Urinary bladder (tissue), 3 donors: ENCODE measurements at regions not wholly inside any gene's neighbourhood (a gene's known extent, or its start where the extent isn't known, plus 50 kb on each side); places are given as distances from the start of the nearest gene placed in this dataset.

Experiments
- DNase-seq: peaks from one replicate; pipeline ENCODE4 v3.0.0-alpha.2; 2015; ENCODE audit errors: extremely low spot score
- H3K27ac ChIP-seq: one replicate; pipeline ENCODE4 v1.5.1; 2013; ENCODE audit warnings: low read depth, mild to moderate bottlenecking, moderate library complexity
- H3K36me3 ChIP-seq: one replicate; pipeline ENCODE4 v1.6.1; 2013; ENCODE audit warnings: mild to moderate bottlenecking, moderate library complexity; ENCODE audit not compliant: insufficient read depth
- H3K4me1 ChIP-seq: one replicate; pipeline ENCODE4 v1.6.1; 2013; ENCODE audit warnings: mild to moderate bottlenecking, moderate library complexity; ENCODE audit not compliant: insufficient read depth
- H3K4me3 ChIP-seq: one replicate; pipeline ENCODE4 v1.5.1; 2013; ENCODE audit warnings: low read depth, low read length
- WGBS: extraction: QIAGEN DNeasy Blood & Tissue Kit; methylation state at CpG from one replicate; pipeline ENCODE4 v1.1.7; 2013; 5-methylcytosine and 5-hydroxymethylcytosine counted together
- donor health status: healthy with polysubstance abuse.
- donor health status: healthy.

DNA sequence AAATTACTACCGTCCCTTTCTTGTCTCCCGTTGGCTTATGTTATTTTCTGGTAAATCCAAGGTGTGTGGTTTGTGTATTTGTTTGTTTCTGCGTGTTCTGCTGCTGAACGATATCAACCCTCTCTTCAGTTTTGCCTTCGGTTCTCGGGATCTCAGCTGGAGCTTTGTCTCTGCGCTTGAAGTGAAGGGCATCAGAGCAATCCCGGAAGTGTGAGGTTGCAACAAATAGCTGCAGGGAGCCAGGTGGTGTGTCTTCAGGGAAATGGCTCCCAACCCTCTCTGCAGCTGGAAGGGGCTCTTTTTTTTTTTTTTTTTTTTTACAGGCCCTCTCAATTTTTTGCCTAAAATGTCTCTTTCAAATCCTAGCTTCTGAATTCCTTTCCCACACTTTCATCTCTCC lies 116.4 kb upstream of the RGMA start:
- Histone ChIP-seq H3K27ac (no peak overlapping the region), H3K4me3 (no peak overlapping the region), H3K4me1 (no peaks in the 10 kb centered on the region), H3K36me3 (no peaks in the 10 kb centered on the region)
- WGBS, result 88% methylated on average over 8 of the region's 8 CpGs
- no peak for DNase-seq

GRCh38 chr15:93203036-93203435 lies 114.0 kb upstream of the RGMA start:
- H3K36me3 ChIP-seq, result no peaks in the 10 kb centered on the region
- H3K4me1 ChIP-seq, result no peaks in the 10 kb centered on the region
- no peak overlapping the region for H3K4me3 ChIP-seq
- H3K27ac ChIP-seq, result no peak overlapping the region
- DNase-seq, result no peak
- 34% methylated on average over 1 of the region's 1 CpG for WGBS

GRCh38 chr15:93202405-93202804 lies 113.4 kb upstream of the RGMA start:
- 93% methylated on average over 3 of the region's 3 CpGs for WGBS
- no peak overlapping the region for H3K27ac ChIP-seq
- H3K36me3 ChIP-seq, result no peaks in the 10 kb centered on the region
- no peak overlapping the region for H3K4me3 ChIP-seq
- H3K4me1 ChIP-seq, result no peaks in the 10 kb centered on the region
- DNase-seq, result no peak

GRCh38 chr15:93201940-93202339 lies 112.9 kb upstream of the RGMA start:
- WGBS, result 74% methylated on average over 4 of the region's 4 CpGs
- H3K27ac ChIP-seq, result no peak overlapping the region
- no peaks in the 10 kb centered on the region for H3K4me1 ChIP-seq
- no peak for DNase-seq
- H3K36me3 ChIP-seq, result no peaks in the 10 kb centered on the region
- H3K4me3 ChIP-seq, result no peak overlapping the region

GRCh38 chr15:93200837-93201226 lies 111.8 kb upstream of the RGMA start:
- WGBS, result 51% methylated on average over 4 of the region's 4 CpGs
- DNase-seq, result no peak

DNA sequence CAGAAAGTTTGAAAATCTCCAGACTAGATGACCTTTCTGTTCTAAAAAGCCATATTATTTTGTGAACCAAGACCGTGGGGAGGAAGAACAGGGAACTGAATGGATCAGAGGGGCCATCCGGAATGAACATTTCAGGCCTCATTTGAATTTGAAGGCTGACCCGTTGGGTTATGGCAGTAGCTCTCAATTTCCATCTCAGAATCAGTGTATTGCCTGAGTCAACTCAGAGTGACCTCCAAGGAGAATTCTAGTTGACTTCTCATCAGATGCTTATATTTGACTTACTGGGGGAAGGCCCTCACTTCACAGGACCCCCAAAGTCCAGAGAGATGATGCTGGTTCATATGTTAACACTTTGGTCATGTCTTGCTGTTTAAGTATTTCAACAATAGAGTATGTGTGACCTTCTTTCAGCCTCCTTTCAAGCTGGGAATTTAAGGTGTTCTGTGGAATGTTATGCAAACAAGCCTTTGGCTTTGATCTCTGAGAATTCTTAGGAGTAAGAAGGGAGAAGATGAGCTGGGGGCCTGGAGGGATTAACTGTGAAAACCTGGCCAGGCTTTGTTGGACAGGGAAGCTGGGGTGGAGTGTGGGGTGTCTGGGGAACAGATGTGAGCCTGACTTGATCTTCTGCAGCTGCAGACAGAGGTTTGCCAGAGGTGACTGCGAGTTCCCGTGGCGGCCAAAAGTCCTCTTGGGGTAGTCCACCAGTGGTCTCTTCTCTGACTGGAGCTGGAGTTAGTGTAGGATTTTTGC lies 111.2 kb upstream of the RGMA start:
- Histone ChIP-seq H3K27ac (no peak overlapping the region), H3K4me1 (no peaks in the 10 kb centered on the region), H3K36me3 (no peaks in the 10 kb centered on the region), H3K4me3 (no peak overlapping the region)
- 50% methylated on average over 6 of the region's 6 CpGs for WGBS
- no peak for DNase-seq

More at GRCh38 chr15:93200837-93201226, 111.8 kb upstream of the RGMA start:
- Histone ChIP-seq H3K27ac (no peak overlapping the region), H3K36me3 (no peaks in the 10 kb centered on the region), H3K4me1 (no peaks in the 10 kb centered on the region), H3K4me3 (no peak overlapping the region)

- H3K27ac ChIP-seq, result no peak overlapping the region
- no peaks in the 10 kb centered on the region for H3K36me3 ChIP-seq
- H3K4me1 ChIP-seq, result no peaks in the 10 kb centered on the region
- H3K4me3 ChIP-seq, result no peak overlapping the region
- DNase-seq, result no peak
- WGBS, result 68% methylated on average over 5 of the region's 5 CpGs
Measured at GRCh38 chr15:93196135-93196670, 107.2 kb upstream of the RGMA start.

DNA sequence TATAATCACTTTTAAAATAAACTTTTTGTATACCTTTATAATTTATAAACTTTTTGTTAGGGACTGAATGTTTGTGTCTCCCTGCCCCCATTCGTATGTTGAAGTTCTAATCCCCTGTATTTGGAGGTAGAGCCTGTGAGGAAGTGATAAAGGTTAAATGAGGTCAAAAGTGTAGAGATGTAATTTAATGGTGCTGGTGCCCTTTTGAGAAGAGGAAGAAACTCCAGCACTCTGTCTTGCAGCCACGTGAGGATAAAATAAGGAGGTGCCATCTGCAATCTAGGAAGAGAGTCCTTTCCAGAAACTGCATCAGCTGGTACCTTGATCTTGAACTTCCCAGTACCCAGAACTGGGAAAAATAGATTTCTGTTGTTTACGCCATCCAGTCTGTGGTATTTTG lies 106.1 kb upstream of the RGMA start:
- WGBS, result 40% methylated on average over 3 of the region's 3 CpGs
- Histone ChIP-seq H3K27ac (no peak overlapping the region), H3K4me3 (no peak overlapping the region), H3K36me3 (no peaks in the 10 kb centered on the region), H3K4me1 (no peaks in the 10 kb centered on the region)
- no peak for DNase-seq

GRCh38 chr15:93190238-93190637 lies 101.2 kb upstream of the RGMA start:
- DNase-seq, result no peak
- 80% methylated on average over 8 of the region's 8 CpGs for WGBS
- Histone ChIP-seq H3K27ac (no peak overlapping the region), H3K4me1 (no peaks in the 10 kb centered on the region), H3K36me3 (no peaks in the 10 kb centered on the region), H3K4me3 (no peak overlapping the region)

GRCh38 chr15:93189561-93189960 lies 100.5 kb upstream of the RGMA start:
- H3K4me3 ChIP-seq, result no peak overlapping the region
- no peaks in the 10 kb centered on the region for H3K4me1 ChIP-seq
- DNase-seq, result no peak
- WGBS, result 41% methylated on average over 9 of the region's 9 CpGs
- no peak overlapping the region for H3K27ac ChIP-seq
- H3K36me3 ChIP-seq, result no peaks in the 10 kb centered on the region

- H3K27ac ChIP-seq, result no peak overlapping the region
- no peaks in the 10 kb centered on the region for H3K36me3 ChIP-seq
- DNase-seq, result no peak
- WGBS, result 75% methylated on average over 3 of the region's 3 CpGs
- no peak overlapping the region for H3K4me3 ChIP-seq
- no peaks in the 10 kb centered on the region for H3K4me1 ChIP-seq
Measured at GRCh38 chr15:93188236-93188635, 99.2 kb upstream of the RGMA start.

GRCh38 chr15:93185796-93186195 lies 96.8 kb upstream of the RGMA start:
- H3K4me1 ChIP-seq, result no peaks in the 10 kb centered on the region
- no peak overlapping the region for H3K27ac ChIP-seq
- no peaks in the 10 kb centered on the region for H3K36me3 ChIP-seq
- 70% methylated on average over 3 of the region's 3 CpGs for WGBS
- H3K4me3 ChIP-seq, result no peak overlapping the region
- no peak for DNase-seq

DNA sequence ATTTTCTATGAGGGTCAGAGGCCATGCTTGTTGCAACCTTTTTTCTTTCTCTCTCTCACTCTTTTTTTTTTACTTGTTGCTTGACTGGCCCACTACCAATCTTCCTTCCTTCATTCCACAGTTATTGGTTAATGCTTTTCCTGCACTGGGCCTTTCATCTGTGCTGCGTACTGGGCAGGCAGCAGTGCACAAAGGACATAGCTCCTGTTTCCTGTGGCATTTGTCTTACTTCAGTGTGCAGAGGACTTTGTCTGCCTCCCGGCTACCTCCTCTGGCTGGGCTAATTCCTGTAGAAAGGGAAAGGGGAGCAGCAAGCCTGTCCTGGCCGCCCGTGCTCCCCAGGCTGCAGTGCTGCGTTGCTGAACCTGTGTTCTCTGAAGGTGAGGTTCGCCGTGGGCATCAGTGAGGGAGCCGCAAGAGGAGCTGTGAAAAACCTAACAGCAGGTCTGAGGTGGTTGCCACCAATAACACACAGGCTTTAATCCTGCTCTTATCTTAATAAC lies 93.7 kb upstream of the RGMA start:
- no peaks in the 10 kb centered on the region for H3K36me3 ChIP-seq
- no peaks in the 10 kb centered on the region for H3K4me1 ChIP-seq
- 80% methylated on average over 8 of the region's 8 CpGs for WGBS
- no peak overlapping the region for H3K4me3 ChIP-seq
- no peak for DNase-seq
- H3K27ac ChIP-seq, result no peak overlapping the region

GRCh38 chr15:93180656-93181055 lies 91.6 kb upstream of the RGMA start:
- no peaks in the 10 kb centered on the region for H3K4me1 ChIP-seq
- H3K27ac ChIP-seq, result no peak overlapping the region
- DNase-seq, result no peak
- 63% methylated on average over 6 of the region's 6 CpGs for WGBS
- H3K4me3 ChIP-seq, result no peak overlapping the region
- no peaks in the 10 kb centered on the region for H3K36me3 ChIP-seq
